ENCODE measurements at regions not wholly inside any gene's neighbourhood (a gene's known extent, or its start where the extent isn't known, plus 50 kb on each side); places are given as distances from the start of the nearest gene placed in this dataset.
"Not testable (repeated sequence)": the region's sequence is repeated elsewhere in the genome, so short reads cannot be mapped to it uniquely, and the experiment has no call there.

DNA sequence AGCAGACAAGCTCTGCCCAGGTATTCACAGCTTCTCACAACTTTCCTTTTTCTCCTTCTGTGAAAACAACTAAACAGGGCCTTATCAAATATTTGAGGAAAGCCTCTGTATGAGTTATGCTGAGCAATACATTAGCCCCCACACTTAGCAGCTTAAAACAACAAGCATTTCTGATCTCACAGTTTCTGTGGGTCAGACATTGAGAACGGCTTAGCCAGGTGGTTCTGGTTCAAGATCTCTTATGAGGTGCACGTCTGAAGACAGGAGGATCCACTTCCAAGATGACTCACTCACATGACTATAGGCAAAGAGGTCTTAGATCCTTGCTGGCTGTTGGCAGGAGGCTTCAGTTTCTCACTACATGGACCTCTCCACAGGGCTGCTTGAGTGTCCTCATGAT is 181.4 kb upstream of the WSCD1 start:
- Histone ChIP-seq H3K4me1 (no peaks in the 10 kb centered on the region), H3K36me3 (no peaks in the 10 kb centered on the region), H3K4me3 (ENCODE audit: low read depth, low read length) (no peak overlapping the region), H3K27me3 (no peaks in the 10 kb centered on the region), H3K9me3 (no peaks in the 10 kb centered on the region)
- no peak for DNase-seq
- no peak for TF ChIP-seq CTCF (IDR thresholded peaks at IDR 0.05; ENCODE audit: low read depth, low read length)

DNA sequence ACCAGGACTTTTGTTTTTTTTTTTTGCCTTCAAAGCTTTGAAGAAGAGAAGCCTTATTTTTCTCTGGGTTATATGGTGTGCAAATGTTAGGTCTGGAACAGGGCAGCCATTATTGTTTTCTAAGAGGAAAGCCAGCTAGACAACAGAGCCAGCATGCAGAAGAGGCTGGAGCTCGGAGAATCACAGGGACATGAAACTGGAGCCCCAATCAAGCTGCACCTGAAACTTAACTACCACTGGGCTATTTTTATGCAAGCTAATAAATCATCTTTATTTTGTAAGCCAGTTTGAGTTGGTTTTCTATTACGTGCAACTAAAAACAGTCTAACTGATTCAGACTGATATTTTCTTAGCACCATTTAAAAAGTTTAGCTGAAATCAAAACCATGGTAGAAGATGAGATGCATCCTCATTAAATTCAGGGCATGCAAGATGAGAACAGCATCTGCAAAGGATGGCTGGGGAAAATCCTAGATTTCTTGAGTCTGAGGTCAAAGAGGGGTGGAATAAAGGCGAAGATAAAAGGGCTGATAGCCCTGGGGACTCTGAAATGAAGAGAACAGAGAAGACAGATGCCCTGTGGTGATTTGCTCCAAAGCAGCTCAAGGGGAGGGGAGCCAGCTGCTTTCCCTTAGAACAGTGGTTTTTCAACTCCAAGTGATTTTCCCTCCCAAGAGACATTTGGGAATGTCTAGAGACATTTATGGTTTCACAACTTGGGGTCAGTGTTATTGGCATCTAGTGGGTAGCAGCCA is 177.1 kb upstream of the WSCD1 start:
- no peak overlapping the region for H3K4me3 ChIP-seq (ENCODE audit: low read depth, low read length)
- no peaks in the 10 kb centered on the region for H3K4me1 ChIP-seq
- no peak for DNase-seq
- no peaks in the 10 kb centered on the region for H3K36me3 ChIP-seq
- TF ChIP-seq CTCF (IDR thresholded peaks at IDR 0.05; ENCODE audit: low read depth, low read length) = no peak
- no peaks in the 10 kb centered on the region for H3K27me3 ChIP-seq
- no peaks in the 10 kb centered on the region for H3K9me3 ChIP-seq

GRCh38 chr17:5893741-5894140 is 176.4 kb upstream of the WSCD1 start:
- no peak for TF ChIP-seq CTCF (IDR thresholded peaks at IDR 0.05; ENCODE audit: low read depth, low read length)

GRCh38 chr17:5895276-5895675 is 174.9 kb upstream of the WSCD1 start:
- no peaks in the 10 kb centered on the region for H3K36me3 ChIP-seq
- H3K4me1 ChIP-seq = no peaks in the 10 kb centered on the region
- DNase-seq = no peak
- TF ChIP-seq CTCF (IDR thresholded peaks at IDR 0.05; ENCODE audit: low read depth, low read length) = no peak
- no peak overlapping the region for H3K4me3 ChIP-seq (ENCODE audit: low read depth, low read length)
- no peaks in the 10 kb centered on the region for H3K9me3 ChIP-seq
- no peaks in the 10 kb centered on the region for H3K27me3 ChIP-seq

More at GRCh38 chr17:5893741-5894140, 176.4 kb upstream of the WSCD1 start:
- no peaks in the 10 kb centered on the region for H3K9me3 ChIP-seq
- H3K27me3 ChIP-seq = no peaks in the 10 kb centered on the region
- no peak for DNase-seq
- H3K36me3 ChIP-seq = no peaks in the 10 kb centered on the region
- H3K4me3 ChIP-seq (ENCODE audit: low read depth, low read length) = no peak overlapping the region
- no peaks in the 10 kb centered on the region for H3K4me1 ChIP-seq

- Histone ChIP-seq H3K27me3 (no peaks in the 10 kb centered on the region), H3K9me3 (no peaks in the 10 kb centered on the region), H3K4me3 (ENCODE audit: low read depth, low read length) (no peak overlapping the region), H3K4me1 (no peaks in the 10 kb centered on the region), H3K36me3 (no peaks in the 10 kb centered on the region)
- TF ChIP-seq CTCF (IDR thresholded peaks at IDR 0.05; ENCODE audit: low read depth, low read length) = no peak
- no peak for DNase-seq
Measured at GRCh38 chr17:5896215-5896614, 174.0 kb upstream of the WSCD1 start.

DNA sequence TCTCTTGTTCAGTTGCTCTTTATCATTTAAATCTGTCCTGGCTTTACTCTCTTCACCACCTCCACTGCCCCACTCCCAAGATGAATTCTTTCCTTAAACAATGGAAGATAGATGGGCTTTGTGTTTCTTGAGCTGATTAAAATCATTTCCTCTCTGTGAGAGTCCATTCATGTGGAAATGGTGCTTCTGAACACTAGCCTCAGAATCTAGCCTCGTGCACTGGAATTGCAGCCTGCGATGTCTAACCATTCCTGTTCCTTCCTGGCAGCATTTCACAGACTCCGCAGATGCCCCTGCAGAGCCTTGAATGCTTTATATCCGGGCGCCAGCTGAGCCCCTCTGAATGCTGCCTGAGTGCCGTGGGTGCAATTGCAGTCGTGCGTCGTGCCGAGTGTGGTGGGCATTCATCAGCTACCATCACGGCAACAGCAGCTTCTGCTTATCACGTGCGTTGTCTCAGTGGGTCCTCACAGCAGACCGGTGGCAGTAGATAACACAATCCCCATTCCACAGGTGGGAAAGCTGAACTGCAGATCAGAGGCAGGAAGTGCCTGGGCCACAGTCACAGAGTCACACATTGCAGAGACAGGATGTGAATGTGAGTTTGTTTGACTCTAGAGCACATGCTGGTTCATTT is 172.8 kb upstream of the WSCD1 start:
- Histone ChIP-seq H3K27me3 (no peaks in the 10 kb centered on the region), H3K9me3 (no peaks in the 10 kb centered on the region), H3K4me1 (no peaks in the 10 kb centered on the region), H3K4me3 (ENCODE audit: low read depth, low read length) (no peak overlapping the region), H3K36me3 (no peaks in the 10 kb centered on the region)
- no peak for DNase-seq
- no peak for TF ChIP-seq CTCF (IDR thresholded peaks at IDR 0.05; ENCODE audit: low read depth, low read length)

DNA sequence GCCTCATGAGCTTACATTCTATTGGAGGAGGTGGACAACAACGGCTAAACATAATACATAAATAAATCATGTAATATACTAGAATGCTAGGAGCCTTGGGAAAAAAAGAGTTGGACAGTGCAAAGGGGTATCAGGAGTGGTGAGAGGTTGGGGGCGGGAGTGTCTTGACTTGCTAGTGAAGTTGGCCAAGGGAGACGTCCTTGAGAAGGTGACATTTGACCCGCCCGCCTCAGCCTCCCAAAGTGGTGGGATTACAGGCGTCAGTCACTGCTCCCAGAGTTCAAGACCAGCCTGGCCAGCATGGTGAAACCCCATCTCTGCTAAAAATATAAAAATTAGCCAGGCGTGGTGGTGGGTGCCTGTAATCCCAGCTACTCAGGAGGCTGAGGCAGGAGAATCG is 172.2 kb upstream of the WSCD1 start:
- H3K36me3 ChIP-seq; H3K27me3 ChIP-seq; DNase-seq; H3K9me3 ChIP-seq; H3K4me3 ChIP-seq (ENCODE audit: low read depth, low read length); H3K4me1 ChIP-seq: not testable (repeated sequence)
